ENCODE measurements at regions not wholly inside any gene's neighbourhood (a gene's known extent, or its start where the extent isn't known, plus 50 kb on each side); places are given as distances from the start of the nearest gene placed in this dataset.

GRCh38 chr5:171646102-171647042 is 139.2 kb upstream of the SMIM23 start:
- TF ChIP-seq CTCF (IDR thresholded peaks at IDR 0.05) (no peak), EZH2 (IDR thresholded peaks at IDR 0.05) (no peak), EZH2phosphoT487 (IDR thresholded peaks at IDR 0.05) (no peak)

Data from neural progenitor cell (in vitro differentiated cells).